HG03521 (cell line): ENCODE measurements at regions not wholly inside any gene's neighbourhood (a gene's known extent, or its start where the extent isn't known, plus 50 kb on each side); places are given as distances from the start of the nearest gene placed in this dataset.
"Not testable (repeated sequence)": the region's sequence is repeated elsewhere in the genome, so short reads cannot be mapped to it uniquely, and the experiment has no call there.

Source experiments
- ATAC-seq: cut with Tn5 transposase; IDR thresholded peaks from one replicate; pipeline ENCODE4 v1.9.1; 2021; ENCODE audit warnings: mild to moderate bottlenecking, moderate library complexity; ENCODE audit not compliant: unreplicated experiment

DNA sequence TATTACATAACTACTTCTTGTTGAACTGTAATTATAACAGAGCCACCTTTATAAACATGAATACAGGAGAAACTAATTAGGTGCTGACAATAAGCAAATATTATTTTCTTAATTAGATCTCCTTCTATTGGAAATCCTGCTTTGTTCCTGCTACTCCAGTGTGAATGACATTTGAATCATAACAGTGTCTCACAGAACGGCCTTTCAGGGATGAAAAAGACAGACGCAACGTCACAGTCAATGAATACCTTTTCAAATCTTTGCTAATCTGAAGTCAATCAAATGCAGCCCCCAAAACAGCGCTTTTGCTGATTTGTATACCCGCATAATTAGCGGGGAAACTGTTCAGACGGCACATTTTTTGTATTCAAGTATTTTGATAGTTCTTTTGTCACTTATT is 240.4 kb upstream of the CDH8 start:
- no peak for ATAC-seq

DNA sequence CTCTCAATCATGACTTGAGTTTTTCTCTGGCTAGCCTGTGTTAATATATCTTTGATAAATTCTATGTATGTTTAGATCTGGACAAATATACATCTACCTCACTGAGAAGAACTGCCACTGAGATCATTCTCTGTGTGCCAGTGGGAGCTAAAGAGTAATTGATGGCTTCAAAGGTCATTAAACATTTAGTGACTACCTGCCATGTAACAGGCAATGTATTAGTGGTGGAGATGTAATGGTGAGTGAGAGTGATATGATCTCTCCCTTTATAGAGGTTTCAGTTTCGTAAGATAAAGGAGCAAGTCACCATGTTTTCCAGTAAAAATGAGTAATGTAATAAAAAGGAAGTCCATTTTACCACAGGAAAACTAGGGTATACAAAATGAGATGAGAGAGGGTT is 235.8 kb upstream of the CDH8 start:
- no peak for ATAC-seq

DNA sequence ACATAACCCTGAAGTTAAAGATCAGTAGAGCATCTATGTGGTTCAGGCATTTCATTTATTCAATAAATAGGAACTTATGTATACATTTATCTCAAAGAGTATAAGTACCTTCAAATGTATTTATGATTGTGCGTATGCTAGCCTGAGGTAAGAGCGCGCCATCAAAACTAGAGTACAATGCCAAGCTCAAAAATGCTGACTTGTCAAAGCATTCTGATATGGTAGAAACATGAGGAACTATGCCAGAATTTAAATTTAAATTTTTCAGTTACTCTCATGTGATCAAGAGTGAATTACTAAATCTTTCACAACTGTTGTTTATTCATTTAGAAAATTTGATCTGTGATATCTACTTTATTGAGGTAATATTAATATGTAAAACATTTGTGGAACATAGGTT is 225.5 kb upstream of the CDH8 start:
- ATAC-seq = no peak

DNA sequence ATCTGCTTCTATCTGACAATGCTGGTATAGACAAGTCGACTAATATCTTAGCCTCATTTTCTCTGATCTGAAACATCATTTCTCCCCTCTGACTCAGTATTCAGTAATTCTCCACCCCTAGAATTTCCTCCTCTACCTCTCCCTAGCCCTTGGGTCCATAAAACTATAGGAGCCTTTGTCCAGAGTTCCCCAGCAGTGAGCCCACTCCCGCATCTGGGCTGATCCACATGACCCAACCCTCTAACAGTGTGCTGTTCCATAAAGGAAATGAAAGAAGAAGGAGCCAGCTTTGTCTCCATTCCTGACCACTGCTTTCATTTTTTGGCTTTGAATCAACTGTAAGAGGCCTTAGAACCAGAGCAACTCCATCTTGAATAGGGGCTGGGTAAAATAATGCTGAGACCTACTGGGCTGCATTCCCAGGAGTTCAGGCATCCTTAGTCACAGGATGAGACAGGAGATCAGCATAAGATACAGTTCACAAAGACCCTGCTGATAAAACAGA is 222.7 kb upstream of the CDH8 start:
- ATAC-seq = not testable (repeated sequence)

DNA sequence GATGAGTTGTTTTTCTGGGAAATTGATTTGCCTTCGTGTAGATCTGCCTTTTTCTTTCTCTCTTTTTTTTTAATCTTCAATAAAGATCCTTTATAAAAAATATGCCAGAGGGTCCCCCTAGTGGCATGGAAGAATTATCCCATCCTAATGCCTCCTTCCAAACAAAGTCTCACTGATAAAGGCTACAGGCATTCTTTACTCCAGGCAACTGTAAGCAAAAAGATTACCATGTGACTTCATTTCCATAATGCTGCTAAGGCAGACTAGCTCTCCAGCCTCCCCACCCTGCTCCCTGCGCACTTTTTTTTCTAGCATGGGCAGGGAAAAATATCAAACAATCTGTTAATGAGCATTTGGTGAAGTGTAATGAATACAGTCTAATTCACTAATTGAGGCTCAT is 220.2 kb upstream of the CDH8 start:
- ATAC-seq = no peak

DNA sequence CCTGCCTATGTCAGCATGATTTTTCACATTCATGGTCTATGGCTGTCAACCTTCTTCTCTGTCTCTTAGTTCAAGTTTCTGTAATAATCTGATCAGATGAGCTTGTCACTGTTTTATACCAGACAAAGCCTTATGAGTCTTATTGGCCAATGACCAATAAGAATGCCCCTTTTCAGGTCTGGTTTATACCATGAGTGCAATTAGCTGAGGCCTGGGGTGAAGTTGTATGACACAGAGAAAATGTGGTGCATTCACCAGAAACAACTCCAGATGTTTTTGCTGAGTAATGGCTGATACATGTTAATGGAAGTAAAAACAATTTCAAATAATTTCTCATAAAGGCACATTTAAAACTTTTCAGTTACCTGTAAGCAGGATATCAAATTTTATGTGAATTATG is 218.6 kb upstream of the CDH8 start:
- ATAC-seq = no peak

DNA sequence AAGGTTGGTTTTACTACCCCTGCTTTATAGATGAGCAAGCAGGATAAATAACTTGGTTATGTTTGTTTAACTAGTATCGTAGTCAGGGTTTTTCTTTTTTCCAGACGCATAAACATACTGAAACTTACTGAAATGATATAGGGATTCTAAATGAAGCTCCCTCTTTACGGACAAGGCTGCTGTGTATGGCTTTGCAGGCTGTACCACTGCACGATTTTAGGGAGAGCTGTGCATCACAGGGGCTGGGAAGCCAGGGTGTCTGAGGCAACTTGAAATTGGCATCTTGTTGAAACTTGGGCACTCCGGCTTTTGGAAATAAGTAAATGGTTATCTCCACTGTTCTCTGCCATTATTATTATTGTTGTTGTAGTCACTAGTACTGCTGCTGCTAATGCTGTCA is 218.1 kb upstream of the CDH8 start:
- ATAC-seq = no peak

DNA sequence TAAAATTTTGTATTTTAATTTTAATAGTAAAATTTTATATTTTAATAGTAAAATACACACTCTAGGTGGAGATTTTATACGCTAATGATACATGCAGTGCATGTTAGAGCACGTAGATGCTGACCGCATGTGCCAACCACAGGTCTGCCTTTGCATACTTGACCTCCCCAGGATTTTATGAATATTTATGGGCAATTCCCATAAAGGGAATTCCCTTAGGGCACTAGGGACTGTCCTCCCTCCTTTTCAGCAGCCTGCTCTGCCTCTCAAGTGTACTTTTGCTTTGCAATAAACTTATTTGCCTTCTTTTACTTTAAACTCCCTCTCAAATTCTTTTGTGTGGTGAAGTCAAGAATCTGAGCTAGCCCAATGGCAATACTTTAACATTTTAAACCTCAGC is 217.7 kb upstream of the CDH8 start:
- ATAC-seq = no peak

DNA sequence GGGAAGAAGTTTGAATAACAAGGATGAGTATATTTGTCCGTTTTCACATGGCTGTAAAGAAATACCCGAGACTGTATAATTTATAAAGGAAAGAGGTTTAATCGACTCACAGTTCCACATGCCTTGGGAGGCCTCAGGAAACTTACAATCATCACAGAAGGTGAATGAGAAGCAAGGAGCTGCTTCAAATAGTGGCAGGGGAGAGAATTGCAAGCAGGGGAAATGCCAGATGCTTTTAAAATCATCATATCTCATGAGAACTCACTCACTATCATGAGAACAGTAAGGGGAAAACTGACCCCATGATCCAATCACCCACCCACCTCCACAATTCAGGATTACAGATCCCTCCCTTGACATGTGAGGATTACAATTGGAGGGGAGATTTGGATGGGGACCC is 212.8 kb upstream of the CDH8 start:
- no peak for ATAC-seq

DNA sequence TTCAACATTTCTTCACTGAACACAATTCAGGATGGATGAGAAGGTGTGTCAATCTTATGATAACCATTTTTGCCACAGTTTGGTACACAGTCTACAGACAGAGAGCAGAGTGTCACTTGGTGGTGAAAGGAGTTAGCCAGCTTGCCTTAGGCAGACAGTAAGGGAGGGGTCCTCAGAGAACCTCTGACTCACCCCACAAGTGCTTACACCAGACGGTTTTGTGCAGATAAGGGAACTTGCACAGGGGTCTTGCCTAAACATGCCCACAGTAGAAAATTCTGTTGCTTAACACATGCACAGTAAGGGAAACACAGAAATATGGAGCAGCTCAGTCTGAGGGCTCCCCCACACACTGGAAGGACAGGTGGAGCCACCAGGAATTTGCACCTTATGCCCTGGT is 204.5 kb upstream of the CDH8 start:
- ATAC-seq = no peak

DNA sequence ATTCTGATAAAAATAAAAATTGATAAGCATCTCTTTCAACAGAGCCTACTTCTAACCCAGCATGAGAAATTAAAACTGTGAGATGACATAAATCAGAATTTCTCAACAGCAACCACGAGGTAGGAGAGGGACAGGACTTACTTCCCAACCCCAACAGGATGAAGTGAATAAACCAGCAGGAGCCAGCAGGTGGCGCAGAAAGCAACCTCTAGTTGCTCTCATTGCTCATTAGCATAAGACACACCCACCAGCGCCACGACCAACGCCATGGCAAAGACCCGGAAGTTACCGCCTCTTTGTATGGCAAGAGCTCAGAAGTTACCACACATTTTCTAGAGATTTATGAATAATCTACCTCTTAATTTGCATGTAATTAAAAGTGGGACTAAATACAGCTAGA is 189.4 kb upstream of the CDH8 start:
- ATAC-seq = no peak

DNA sequence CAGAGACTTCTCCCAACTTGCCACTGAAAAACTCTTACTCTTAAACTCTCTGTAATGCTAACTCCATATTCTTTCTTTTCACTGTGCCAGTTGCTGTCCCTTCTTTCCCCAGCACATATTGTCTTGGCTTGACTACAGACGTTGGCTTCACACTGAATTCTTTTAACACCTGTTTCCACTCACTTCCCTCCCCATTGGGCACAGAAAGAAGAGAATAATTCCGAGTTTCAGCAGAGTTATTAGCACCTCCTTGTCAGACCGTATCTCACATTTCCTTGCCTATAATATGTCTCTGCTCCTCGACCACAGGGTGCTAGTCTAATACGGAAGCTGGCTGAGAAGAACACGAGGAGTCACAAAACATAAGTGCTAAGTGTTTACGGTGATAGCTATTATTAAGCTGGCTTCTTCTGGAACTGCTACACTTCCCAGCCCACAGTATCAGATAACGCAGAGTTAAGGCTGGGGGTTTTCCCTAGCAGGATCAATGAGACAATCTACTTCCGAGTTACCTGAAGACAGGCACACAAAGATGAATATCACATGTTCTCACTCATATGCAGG is 188.5 kb upstream of the CDH8 start:
- no peak for ATAC-seq

DNA sequence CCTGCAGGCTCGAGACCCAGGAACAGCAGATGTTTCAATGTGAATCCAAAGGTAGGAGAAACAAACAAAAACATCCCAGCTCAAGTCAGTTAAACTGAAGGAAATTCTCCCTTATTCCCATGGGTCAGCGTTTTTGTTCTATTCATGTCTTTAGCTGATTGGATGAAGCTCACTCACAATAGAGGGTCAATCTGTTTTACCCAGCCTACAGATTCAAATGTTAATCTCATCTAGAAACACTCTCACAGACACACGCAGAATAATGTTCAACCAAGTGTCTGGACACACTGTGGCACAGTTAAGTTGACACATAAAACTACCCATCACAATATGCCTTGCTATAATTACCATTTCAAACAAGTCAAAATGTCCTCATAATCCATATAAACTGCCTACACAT is 180.6 kb upstream of the CDH8 start:
- ATAC-seq = no peak

DNA sequence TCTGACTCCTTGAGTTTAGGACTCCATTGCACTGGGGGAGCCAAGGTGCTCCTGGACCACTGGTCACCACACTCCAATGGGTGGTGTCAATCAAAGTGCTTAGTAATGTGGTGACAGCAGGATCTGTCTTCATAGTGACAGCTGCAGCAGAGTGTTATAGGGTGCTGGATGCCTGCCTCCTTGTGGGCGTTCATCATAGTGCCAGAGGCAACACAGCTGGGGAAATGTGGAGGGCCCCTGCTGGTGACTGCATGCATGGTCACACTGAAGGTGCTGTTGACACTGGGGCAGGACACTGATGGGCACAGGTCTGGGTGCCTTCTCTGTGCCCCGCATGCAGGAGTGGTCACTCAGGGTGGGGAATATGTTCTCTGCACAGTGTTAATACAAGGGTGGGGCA is 177.5 kb upstream of the CDH8 start:
- ATAC-seq = no peak

DNA sequence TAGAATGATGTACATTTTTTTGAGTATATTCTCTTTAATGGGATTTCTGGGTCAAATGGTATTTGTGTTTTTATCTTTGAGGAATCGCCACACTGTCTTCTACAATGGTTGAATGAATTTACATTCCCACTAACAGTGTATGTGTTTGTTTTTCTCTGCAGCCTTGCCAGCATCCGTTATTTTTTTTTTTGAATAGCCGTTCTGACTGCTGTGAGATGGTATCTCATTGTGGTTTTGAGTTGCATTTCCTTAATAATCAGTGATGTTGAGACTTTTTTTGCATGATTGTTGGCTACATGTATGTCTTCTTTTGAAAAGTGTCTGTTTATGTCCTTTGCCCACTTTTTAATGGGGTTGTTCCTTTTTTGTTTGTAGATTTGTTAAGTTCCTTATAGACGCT is 172.7 kb upstream of the CDH8 start:
- no peak for ATAC-seq

DNA sequence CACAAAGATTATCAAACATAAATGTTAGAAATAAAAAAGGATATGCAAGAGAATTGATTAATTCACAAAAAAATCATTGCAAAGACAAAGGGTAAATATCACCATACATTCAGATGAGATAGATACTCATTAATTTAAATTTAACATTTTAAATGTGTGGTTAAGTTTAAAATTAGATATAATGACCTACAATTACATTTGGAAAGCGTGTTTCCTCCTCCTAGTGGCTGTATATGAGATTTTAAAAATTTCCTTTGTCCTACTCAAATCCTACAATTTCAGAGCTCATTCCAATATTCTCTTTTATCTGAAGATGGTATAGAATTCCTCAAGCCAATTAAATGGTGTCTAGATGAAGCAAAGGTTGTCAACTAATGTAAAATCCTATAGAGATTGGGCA is 169.2 kb upstream of the CDH8 start:
- no peak for ATAC-seq

DNA sequence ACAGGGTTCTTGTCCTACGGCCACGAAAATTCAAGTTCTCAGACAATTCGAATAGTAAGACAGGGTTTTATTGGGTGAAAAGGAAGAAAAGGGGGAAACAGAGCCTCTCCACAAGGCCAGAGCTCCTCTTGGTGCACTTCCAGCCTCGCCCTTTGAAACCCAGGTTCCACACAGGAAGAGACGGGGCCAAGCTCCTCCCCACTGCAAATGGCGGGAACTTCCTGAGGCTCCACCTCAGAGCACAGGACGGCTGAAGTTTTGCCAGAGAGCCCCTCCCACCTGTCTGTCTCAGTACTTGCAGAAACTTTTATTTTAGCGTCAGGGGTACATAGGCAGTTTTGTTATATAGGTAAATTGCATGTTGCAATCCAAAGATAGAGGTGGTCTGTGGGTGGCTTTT is 165.7 kb upstream of the CDH8 start:
- no peak for ATAC-seq

DNA sequence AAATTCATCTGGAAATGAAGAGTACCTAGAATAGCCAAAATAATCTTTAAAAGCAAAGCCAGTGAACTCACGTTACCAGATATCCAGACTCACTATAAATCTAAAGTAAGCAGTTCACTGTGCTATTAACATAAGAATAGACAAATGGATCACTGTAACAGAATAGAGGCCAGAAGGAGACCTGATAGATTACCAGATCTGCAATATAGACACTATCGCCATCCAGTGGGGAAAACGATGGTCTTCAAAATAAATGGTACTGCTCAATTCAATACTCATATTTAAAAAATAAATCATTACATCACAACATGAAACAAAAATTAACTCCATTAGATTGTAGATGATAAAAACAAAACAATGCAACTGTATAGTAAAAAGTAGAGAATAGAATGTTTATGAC is 158.6 kb upstream of the CDH8 start:
- ATAC-seq = no peak

DNA sequence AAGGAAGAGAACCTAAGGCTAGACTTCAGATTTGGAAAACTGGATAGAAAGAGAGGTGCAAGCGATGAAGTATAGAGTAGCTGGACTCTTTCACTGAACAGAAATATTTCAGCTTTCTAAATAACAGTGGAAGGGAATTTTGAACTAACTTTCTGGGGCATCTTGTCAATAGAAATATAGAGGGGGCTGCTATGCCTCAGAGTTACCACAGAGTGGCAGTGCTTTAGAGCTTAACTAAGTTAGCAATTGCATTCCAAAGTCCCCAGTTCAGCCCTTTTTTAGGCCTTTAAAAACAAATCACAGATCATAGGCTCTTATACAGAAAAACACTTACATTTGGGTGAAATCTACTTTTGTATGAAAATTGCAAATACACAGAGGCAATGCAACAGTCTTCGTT is 154.2 kb upstream of the CDH8 start:
- no peak for ATAC-seq

DNA sequence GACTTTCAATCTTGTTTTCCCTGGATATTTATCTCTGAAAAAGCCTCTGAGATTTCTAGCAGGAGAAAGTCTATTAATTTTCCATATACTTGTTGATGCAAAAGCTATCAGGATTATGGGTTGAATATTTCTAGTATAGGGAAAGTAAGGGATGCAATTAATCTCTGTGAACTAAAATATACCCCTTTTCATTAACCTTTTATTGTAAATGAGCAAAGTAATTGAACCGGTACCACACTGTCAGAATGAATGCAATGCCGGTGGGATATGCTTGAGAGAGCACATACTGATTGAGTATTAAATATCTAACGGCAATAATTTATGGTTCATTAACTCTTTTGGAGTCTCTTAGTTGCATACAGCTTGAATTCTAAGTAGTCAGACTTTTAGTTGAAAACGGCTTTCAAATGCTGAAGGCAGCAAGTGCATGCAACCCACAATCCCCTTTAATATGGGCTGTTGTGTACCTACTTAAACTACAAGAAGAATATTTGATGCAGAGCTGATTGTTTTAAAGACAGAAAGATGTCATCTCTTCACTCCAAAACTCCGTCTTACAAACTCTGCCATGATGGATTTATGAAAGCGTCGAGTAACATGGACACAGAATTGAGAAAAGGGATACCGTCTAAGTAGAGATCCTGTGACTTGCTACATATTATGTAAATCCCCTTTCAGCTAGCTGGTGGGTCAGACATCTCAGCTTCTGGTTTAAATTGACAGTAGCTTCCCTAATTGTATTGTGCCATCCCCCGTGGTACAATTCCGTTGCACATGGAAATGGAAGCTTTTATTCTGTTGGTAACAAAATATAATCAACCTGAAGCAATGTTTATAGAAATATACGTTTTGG is 141.3 kb upstream of the CDH8 start:
- ATAC-seq = no peak

DNA sequence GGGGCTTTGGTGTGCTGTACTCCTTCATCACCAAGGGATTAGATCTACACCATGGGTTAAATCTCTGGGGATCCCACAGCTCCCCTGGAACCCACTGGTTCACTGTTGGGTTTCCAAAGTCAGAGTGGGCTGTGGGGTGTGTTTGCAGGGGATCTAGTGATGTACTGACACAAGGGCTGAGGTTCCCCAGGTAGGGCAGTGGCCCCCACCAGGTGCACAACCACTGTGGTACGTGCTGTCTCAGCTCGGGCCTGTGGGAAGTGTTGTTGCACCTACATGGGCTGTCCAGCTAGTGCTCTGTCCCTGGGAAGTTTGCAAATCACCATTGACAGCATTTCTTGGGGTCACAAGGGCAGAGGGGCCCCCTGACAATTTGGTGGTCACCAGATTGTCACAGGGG is 134.4 kb upstream of the CDH8 start:
- ATAC-seq = no peak

DNA sequence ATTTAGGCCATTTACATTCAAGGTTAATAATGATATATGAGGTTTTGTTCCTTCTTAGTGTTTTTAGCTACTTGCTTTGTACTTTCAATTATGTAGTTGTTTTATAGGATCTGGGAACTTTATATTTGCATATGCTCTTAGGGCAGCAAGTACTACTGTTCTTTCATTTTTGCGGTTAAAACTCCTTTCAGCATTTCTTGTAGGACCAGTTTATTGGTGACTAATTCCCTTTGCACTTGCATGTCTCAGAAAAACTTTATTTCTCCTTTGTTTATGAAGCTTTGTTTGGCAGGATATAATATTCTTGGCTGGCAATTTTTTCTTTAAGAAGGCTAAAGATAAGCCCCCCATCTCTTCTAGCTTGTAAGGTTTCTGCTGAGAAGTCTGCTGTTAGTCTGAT is 131.3 kb upstream of the CDH8 start:
- ATAC-seq = no peak

DNA sequence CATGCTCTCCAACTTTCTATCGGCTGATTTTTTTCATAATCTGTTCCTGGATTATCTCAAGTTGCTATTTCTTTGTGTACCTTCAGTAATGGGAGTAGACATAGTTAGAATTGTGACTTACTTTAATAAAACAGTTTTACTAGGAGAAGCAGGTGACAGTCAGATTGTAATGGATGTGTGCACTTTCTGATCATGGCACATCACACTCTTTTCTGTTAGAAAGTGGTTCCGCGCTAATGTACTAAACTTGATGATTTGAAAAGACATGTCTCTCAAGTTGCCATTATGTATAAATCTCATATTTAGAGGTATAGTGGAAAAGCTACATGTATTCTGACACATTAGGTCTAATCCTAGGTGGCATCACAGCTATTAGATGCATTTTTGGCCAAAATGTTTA is 121.3 kb upstream of the CDH8 start:
- ATAC-seq = no peak
